Adrenal gland (tissue), 9 donors: ENCODE measurements at regions not wholly inside any gene's neighbourhood (a gene's known extent, or its start where the extent isn't known, plus 50 kb on each side); places are given as distances from the start of the nearest gene placed in this dataset.

Experiments
- DNase-seq, 7 donors: peaks; one replicate each; pipeline ENCODE4 v3.0.0-alpha.2; 2019 to 2020
- H3K27ac ChIP-seq, 5 donors: fragments of 200-600 bp; sonication (generic) in 4 of 5; 1 replicate in 3 of 5; 2 replicates in 2 of 5; pipeline versions ENCODE4 v1.5.1 to v1.8.0; 2016 to 2020; ENCODE audit warnings: mild to moderate bottlenecking in 1 of 5
- H3K27me3 ChIP-seq: fragments of 200-600 bp; 2 replicates; pipeline ENCODE4 v1.8.0; 2021
- H3K36me3 ChIP-seq, 2 donors: fragments of 200-600 bp; replicated peaks in 1 of 2; 1 replicate in 1 of 2; 2 replicates in 1 of 2; pipeline versions ENCODE4 v1.5.1 to v1.8.0; 2018 to 2022
- H3K4me1 ChIP-seq, 2 donors: fragments of 200-600 bp; replicated peaks in 1 of 2; 1 replicate in 1 of 2; 2 replicates in 1 of 2; pipeline versions ENCODE4 v1.5.1 to v1.8.0; 2018 to 2021
- H3K4me3 ChIP-seq, 4 donors: fragments of 200-600 bp; sonication (generic) in 3 of 4; one replicate each; pipeline ENCODE4 v1.5.1; 2016 to 2018
- H3K9me3 ChIP-seq, 3 donors: fragments of 200-600 bp; sonication (generic) in 1 of 3; replicated peaks in 1 of 3; 1 replicate in 2 of 3; 2 replicates in 1 of 3; pipeline versions ENCODE4 v1.5.1 to v1.8.0; 2016 to 2021
- CTCF ChIP-seq, 6 experiments: fragments of 450-650 bp in 4 of 6; fragments of 200-600 bp in 2 of 6; sonication (generic) in 1 of 6; IDR thresholded peaks; 1 replicate in 5 of 6; 2 replicates in 1 of 6; pipeline versions ENCODE4 v1.5.1 to v1.8.0; 2016 to 2021; ENCODE audit warnings: antibody characterized with exemption in 6 of 6, mild to moderate bottlenecking in 2 of 6, moderate library complexity in 1 of 6
- POLR2A ChIP-seq, 2 donors: fragments of 450-650 bp; IDR thresholded peaks; one replicate each; pipeline ENCODE4 v1.6.1; 2017; ENCODE audit warnings: antibody characterized with exemption in 2 of 2, mild to moderate bottlenecking in 2 of 2, moderate library complexity in 1 of 2
- WGBS, 4 donors: extraction: QIAGEN DNeasy Blood & Tissue Kit in 2 of 4; methylation state at CpG; one replicate each; pipeline versions ENCODE4 v1.1.5 to v1.1.7; 2013 to 2017; 5-methylcytosine and 5-hydroxymethylcytosine counted together
- intact Hi-C, 2 donors: fragments of 100-400 bp; cut with DNase I; formaldehyde crosslinking; loops; one replicate each; pipeline versions ENCODE4 v1.14.1 to v1.15.0; 2022 to 2023
- donor health status: healthy with polysubstance abuse.
- donor health status: Bipolar disorder and iron deficiency.
- donor health status: DM: yes; HTN: yes; CAD: no.
- donor health status: DM: no; HTN: no; CAD: no.
- donor health status: DM: no; HTN: no; CAD: no.

- whole genome bisulfite sequencing, 4 donors, result 91 to 96% (median 92%) methylated on average over 1 of the region's 1 CpG
- no peak overlapping the region for H3K27ac ChIP-seq
- H3K27me3 ChIP-seq, result no peaks in the 10 kb centered on the region
- H3K36me3 ChIP-seq, result no peaks in the 10 kb centered on the region
- no peaks in the 10 kb centered on the region for H3K4me1 ChIP-seq
- DNase-seq, result no peak
- no peaks in the 10 kb centered on the region for H3K9me3 ChIP-seq
- TF ChIP-seq POLR2A (IDR thresholded peaks at IDR 0.05), result no peak
- no peak for TF ChIP-seq CTCF (IDR thresholded peaks at IDR 0.05)
- intact Hi-C loops, result no loop called here
- no peak overlapping the region for H3K4me3 ChIP-seq
These were observed 141.7 kb upstream of the MARCHF11 start for GRCh38 chr5:16321284-16321683.

GRCh38 chr5:16315501-16315900 is 135.9 kb upstream of the MARCHF11 start:
- no peak overlapping the region for H3K4me3 ChIP-seq
- H3K27ac ChIP-seq, result no peak overlapping the region
- no peak for DNase-seq
- no peaks in the 10 kb centered on the region for H3K4me1 ChIP-seq
- TF ChIP-seq POLR2A (IDR thresholded peaks at IDR 0.05) (no peak), CTCF (IDR thresholded peaks at IDR 0.05) (no peak)
- 71 to 81% (median 76%) methylated on average over 2 of the region's 2 CpGs for WGBS, 4 donors
- intact Hi-C loops, result no loop called here
- H3K36me3 ChIP-seq, result no peaks in the 10 kb centered on the region
- no peaks in the 10 kb centered on the region for H3K9me3 ChIP-seq
- no peaks in the 10 kb centered on the region for H3K27me3 ChIP-seq

GRCh38 chr5:16313761-16314160 is 134.2 kb upstream of the MARCHF11 start:
- Histone ChIP-seq H3K27me3 (no peaks in the 10 kb centered on the region), H3K4me1 (no peaks in the 10 kb centered on the region), H3K36me3 (no peaks in the 10 kb centered on the region), H3K9me3 (no peaks in the 10 kb centered on the region), H3K27ac (no peak overlapping the region), H3K4me3 (no peak overlapping the region)
- intact Hi-C loops, result no loop called here
- DNase-seq, result no peak
- WGBS, 4 donors, result 45 to 58% (median 55%) methylated on average over 3 of the region's 3 CpGs
- TF ChIP-seq POLR2A (IDR thresholded peaks at IDR 0.05) (no peak), CTCF (IDR thresholded peaks at IDR 0.05) (no peak)

GRCh38 chr5:16312785-16313184 is 133.2 kb upstream of the MARCHF11 start:
- WGBS, 4 donors, result 40 to 48% (median 43%) methylated on average over 3 of the region's 3 CpGs
- TF ChIP-seq CTCF (IDR thresholded peaks at IDR 0.05), result no peak
- TF ChIP-seq POLR2A (IDR thresholded peaks at IDR 0.05), result no peak
- DNase-seq, result no peak
- H3K4me1 ChIP-seq, result no peaks in the 10 kb centered on the region
- H3K4me3 ChIP-seq, result no peak overlapping the region
- H3K27ac ChIP-seq, result no peak overlapping the region
- intact Hi-C loops, result no loop called here
- H3K9me3 ChIP-seq, result no peaks in the 10 kb centered on the region
- H3K36me3 ChIP-seq, result no peaks in the 10 kb centered on the region
- no peaks in the 10 kb centered on the region for H3K27me3 ChIP-seq
